HEK293 (cell line): ENCODE measurements at regions not wholly inside any gene's neighbourhood (a gene's known extent, or its start where the extent isn't known, plus 50 kb on each side); places are given as distances from the start of the nearest gene placed in this dataset.

Experiments
- CTCF ChIA-PET: fragments of 350-600 bp; formaldehyde crosslinking; extraction: SDS; loops from one replicate; lab custom pipeline; 2021; ENCODE audit warnings: antibody characterized with exemption; lab: Yijun Ruan, JAX
- POLR2A ChIA-PET: fragments of 300-600 bp; formaldehyde crosslinking; extraction: SDS; loops from one replicate; lab custom pipeline; 2020; ENCODE audit warnings: antibody characterized with exemption, inconsistent platforms; lab: Yijun Ruan, JAX
- H3K27ac ChIP-seq: fragments of 200-500 bp; sonication (Bioruptor generic); 2 replicates; pipeline ENCODE4 v1.5.1; 2014; ENCODE audit warnings: low read depth, low read length, control low read depth, inconsistent platforms; ENCODE audit errors: extremely low read depth
- H3K36me3 ChIP-seq, 2 experiments: fragments of 200-500 bp in 1 of 2; sonication (Bioruptor generic) in 1 of 2; 1 replicate in 1 of 2; 2 replicates in 1 of 2; pipeline ENCODE4 v1.5.1; 2014 to 2017; ENCODE audit warnings: inconsistent platforms in 2 of 2, low read length in 2 of 2; ENCODE audit not compliant: control insufficient read depth in 2 of 2, insufficient read depth in 1 of 2
- H3K4me1 ChIP-seq: fragments of 200-500 bp; sonication (Bioruptor generic); 2 replicates; pipeline ENCODE4 v1.5.1; 2014; ENCODE audit warnings: mild to moderate bottlenecking, low read length, inconsistent platforms; ENCODE audit not compliant: control insufficient read depth, insufficient read depth
- H3K4me3 ChIP-seq: 2 replicates; pipeline ENCODE4 v1.5.1; 2011; ENCODE audit warnings: low read depth, mild to moderate bottlenecking, control low read depth, low read length, moderate library complexity
- H3K9me3 ChIP-seq: fragments of 200-500 bp; sonication (Bioruptor generic); 2 replicates; pipeline ENCODE4 v1.5.1; 2014; ENCODE audit warnings: low read depth, low read length, inconsistent platforms; ENCODE audit not compliant: control insufficient read depth, insufficient read depth
- GFI1B ChIP-seq: fragments of 450-650 bp; formaldehyde crosslinking; IDR thresholded peaks from 2 replicates; pipeline ENCODE4 v1.5.1; 2016; ENCODE audit warnings: missing biosample characterization, missing genetic modification characterization
- GLIS2 ChIP-seq: fragments of 450-650 bp; formaldehyde crosslinking; IDR thresholded peaks from 2 replicates; pipeline ENCODE4 v1.5.1; 2016; ENCODE audit warnings: missing biosample characterization, missing genetic modification characterization
- KLF8 ChIP-seq: fragments of 450-650 bp; formaldehyde crosslinking; IDR thresholded peaks from 2 replicates; pipeline ENCODE4 v1.5.1; 2016; ENCODE audit warnings: missing biosample characterization, missing genetic modification characterization
- MYNN ChIP-seq: fragments of 450-650 bp; formaldehyde crosslinking; IDR thresholded peaks from 2 replicates; pipeline ENCODE4 v1.5.1; 2016; ENCODE audit warnings: missing biosample characterization, missing genetic modification characterization, borderline replicate concordance
- SALL2 ChIP-seq: fragments of 450-650 bp; formaldehyde crosslinking; IDR thresholded peaks from 2 replicates; pipeline ENCODE4 v1.5.0; 2017; ENCODE audit warnings: missing biosample characterization, mild to moderate bottlenecking, missing genetic modification characterization, borderline replicate concordance
- SCRT2 ChIP-seq: fragments of 450-650 bp; formaldehyde crosslinking; IDR thresholded peaks from 2 replicates; pipeline ENCODE4 v1.5.1; 2016; ENCODE audit warnings: missing biosample characterization, missing genetic modification characterization
- YY1 ChIP-seq: fragments of 450-650 bp; formaldehyde crosslinking; IDR thresholded peaks from 2 replicates; pipeline ENCODE4 v1.5.1; 2018; ENCODE audit warnings: missing biosample characterization, missing genetic modification characterization
- ZNF121 ChIP-seq: fragments of 450-650 bp; formaldehyde crosslinking; IDR thresholded peaks from 2 replicates; pipeline ENCODE4 v1.5.1; 2016; ENCODE audit warnings: missing biosample characterization, missing genetic modification characterization
- ZNF169 ChIP-seq: fragments of 450-650 bp; formaldehyde crosslinking; IDR thresholded peaks from 2 replicates; pipeline ENCODE4 v1.5.1; 2016; ENCODE audit warnings: missing biosample characterization, missing genetic modification characterization
- ZNF341 ChIP-seq: fragments of 450-650 bp; formaldehyde crosslinking; IDR thresholded peaks from 2 replicates; pipeline ENCODE4; 2016; ENCODE audit warnings: low read depth, missing biosample characterization, missing genetic modification characterization
- ZNF488 ChIP-seq: fragments of 450-650 bp; formaldehyde crosslinking; IDR thresholded peaks from 2 replicates; pipeline ENCODE4 v1.5.1; 2016; ENCODE audit warnings: missing biosample characterization, missing genetic modification characterization
- ZNF548 ChIP-seq: fragments of 450-650 bp; formaldehyde crosslinking; IDR thresholded peaks from 2 replicates; pipeline ENCODE4 v1.5.1; 2016; ENCODE audit warnings: missing biosample characterization, missing genetic modification characterization
- ZNF600 ChIP-seq: fragments of 450-650 bp; formaldehyde crosslinking; IDR thresholded peaks from 2 replicates; pipeline ENCODE4 v1.5.1; 2016; ENCODE audit warnings: missing biosample characterization, missing genetic modification characterization
- ZNF654 ChIP-seq: fragments of 450-650 bp; formaldehyde crosslinking; IDR thresholded peaks from 2 replicates; pipeline ENCODE4 v1.5.1; 2016; ENCODE audit warnings: low read depth, missing biosample characterization, missing genetic modification characterization
- ZNF704 ChIP-seq: fragments of 450-650 bp; formaldehyde crosslinking; IDR thresholded peaks from 2 replicates; pipeline ENCODE4 v1.5.1; 2016; ENCODE audit warnings: missing biosample characterization, missing genetic modification characterization
- ZNF776 ChIP-seq: fragments of 450-650 bp; formaldehyde crosslinking; IDR thresholded peaks from 2 replicates; pipeline ENCODE4 v1.5.0; 2017; ENCODE audit warnings: missing biosample characterization, missing genetic modification characterization, borderline replicate concordance
- ZNF792 ChIP-seq: fragments of 450-650 bp; formaldehyde crosslinking; IDR thresholded peaks from 2 replicates; pipeline ENCODE4 v1.5.1; 2016; ENCODE audit warnings: missing biosample characterization, missing genetic modification characterization
- ZNF843 ChIP-seq: fragments of 450-650 bp; formaldehyde crosslinking; IDR thresholded peaks from 2 replicates; pipeline ENCODE4 v1.5.1; 2016; ENCODE audit warnings: missing biosample characterization, missing genetic modification characterization
- TF ChIP-seq, protein P1 (sequence below): fragments of 450-650 bp; formaldehyde crosslinking; IDR thresholded peaks from 2 replicates; pipeline ENCODE4 v1.5.1; 2016; ENCODE audit warnings: missing biosample characterization, missing genetic modification characterization
- TF ChIP-seq, protein P2 (sequence below): fragments of 450-650 bp; formaldehyde crosslinking; IDR thresholded peaks from 2 replicates; pipeline ENCODE4 v1.5.1; 2016; ENCODE audit warnings: missing biosample characterization, missing genetic modification characterization
- TF ChIP-seq, protein P3 (sequence below): fragments of 450-650 bp; formaldehyde crosslinking; IDR thresholded peaks from 2 replicates; pipeline ENCODE4 v1.5.1; 2016; ENCODE audit warnings: missing biosample characterization, missing genetic modification characterization, low read depth
- TF ChIP-seq, protein P4 (sequence below): fragments of 450-650 bp; formaldehyde crosslinking; IDR thresholded peaks from 2 replicates; pipeline ENCODE4 v1.5.1; 2016; ENCODE audit warnings: missing biosample characterization, missing genetic modification characterization

GRCh38 chr3:178900029-178900646, 171.5 kb downstream of the ZMAT3 start (continued):
- TF ChIP-seq ZNF121 (tag by site-specific recombination) (no peak), ZNF548 (tag by site-specific recombination) (no peak), SALL2 (tag by site-specific recombination) (no peak)

DNA sequence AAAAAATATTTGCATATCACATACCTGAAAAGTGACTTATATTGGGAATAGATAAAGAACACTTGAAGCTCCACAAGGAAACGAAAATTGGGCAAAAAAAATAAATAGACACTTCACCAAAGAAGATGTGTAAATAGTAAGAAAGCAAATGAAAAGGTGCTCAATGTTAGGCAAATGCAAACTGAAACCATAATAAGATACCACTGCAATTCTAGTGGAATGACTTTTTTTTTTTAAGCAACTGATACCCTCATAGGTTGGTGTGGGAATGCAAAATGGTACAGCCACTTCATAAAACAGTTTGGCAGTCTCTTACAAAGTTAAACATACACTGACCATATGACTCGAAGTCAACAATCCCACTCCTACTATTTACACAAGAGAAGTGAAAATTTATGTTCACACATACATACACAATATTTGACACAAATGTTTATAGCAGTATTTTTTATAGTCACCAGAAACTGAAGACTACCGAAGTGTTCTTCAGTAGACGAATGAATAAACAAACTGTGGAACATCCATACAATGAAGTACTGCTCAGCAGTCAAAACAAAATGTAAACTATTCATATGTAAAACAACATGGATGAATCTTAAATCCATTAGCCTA, 176.3 kb downstream of the ZMAT3 start:
- Histone ChIP-seq H3K36me3 (no peaks in the 10 kb centered on the region), H3K4me1 (no peaks in the 10 kb centered on the region), H3K9me3 (no peaks in the 10 kb centered on the region), H3K4me3 (no peak overlapping the region), H3K27ac (no peak overlapping the region)
- TF ChIP-seq ZNF169 (tag by site-specific recombination) (no peak), ZNF776 (tag by site-specific recombination) (no peak), ZNF704 (tag by site-specific recombination) (no peak), YY1 (tag by site-specific recombination) (no peak), MYNN (tag by site-specific recombination) (no peak), GFI1B (tag by site-specific recombination) (no peak), GLIS2 (tag by site-specific recombination) (no peak), SCRT2 (tag by site-specific recombination) (no peak), ZNF600 (tag by site-specific recombination) (no peak), ZNF843 (tag by site-specific recombination) (no peak), ZNF488 (tag by site-specific recombination) (no peak), ZNF792 (no peak), ZNF341 (tag by site-specific recombination) (no peak), KLF8 (no peak), ZNF654 (no peak)
- TF ChIP-seq, protein P1, sequence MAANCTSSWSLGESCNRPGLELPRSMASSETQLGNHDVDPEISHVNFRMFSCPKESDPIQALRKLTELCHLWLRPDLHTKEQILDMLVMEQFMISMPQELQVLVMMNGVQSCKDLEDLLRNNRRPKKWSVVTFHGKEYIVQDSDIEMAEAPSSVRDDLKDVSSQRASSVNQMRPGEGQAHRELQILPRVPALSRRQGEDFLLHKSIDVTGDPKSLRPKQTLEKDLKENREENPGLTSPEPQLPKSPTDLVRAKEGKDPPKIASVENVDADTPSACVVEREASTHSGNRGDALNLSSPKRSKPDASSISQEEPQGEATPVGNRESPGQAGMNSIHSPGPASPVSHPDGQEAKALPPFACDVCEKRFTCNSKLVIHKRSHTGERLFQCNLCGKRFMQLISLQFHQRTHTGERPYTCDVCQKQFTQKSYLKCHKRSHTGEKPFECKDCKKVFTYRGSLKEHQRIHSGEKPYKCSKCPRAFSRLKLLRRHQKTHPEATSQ (tag by site-specific recombination), result no peak
- TF ChIP-seq, protein P2, sequence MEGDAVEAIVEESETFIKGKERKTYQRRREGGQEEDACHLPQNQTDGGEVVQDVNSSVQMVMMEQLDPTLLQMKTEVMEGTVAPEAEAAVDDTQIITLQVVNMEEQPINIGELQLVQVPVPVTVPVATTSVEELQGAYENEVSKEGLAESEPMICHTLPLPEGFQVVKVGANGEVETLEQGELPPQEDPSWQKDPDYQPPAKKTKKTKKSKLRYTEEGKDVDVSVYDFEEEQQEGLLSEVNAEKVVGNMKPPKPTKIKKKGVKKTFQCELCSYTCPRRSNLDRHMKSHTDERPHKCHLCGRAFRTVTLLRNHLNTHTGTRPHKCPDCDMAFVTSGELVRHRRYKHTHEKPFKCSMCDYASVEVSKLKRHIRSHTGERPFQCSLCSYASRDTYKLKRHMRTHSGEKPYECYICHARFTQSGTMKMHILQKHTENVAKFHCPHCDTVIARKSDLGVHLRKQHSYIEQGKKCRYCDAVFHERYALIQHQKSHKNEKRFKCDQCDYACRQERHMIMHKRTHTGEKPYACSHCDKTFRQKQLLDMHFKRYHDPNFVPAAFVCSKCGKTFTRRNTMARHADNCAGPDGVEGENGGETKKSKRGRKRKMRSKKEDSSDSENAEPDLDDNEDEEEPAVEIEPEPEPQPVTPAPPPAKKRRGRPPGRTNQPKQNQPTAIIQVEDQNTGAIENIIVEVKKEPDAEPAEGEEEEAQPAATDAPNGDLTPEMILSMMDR (tag by site-specific recombination), result no peak
- TF ChIP-seq, protein P3, sequence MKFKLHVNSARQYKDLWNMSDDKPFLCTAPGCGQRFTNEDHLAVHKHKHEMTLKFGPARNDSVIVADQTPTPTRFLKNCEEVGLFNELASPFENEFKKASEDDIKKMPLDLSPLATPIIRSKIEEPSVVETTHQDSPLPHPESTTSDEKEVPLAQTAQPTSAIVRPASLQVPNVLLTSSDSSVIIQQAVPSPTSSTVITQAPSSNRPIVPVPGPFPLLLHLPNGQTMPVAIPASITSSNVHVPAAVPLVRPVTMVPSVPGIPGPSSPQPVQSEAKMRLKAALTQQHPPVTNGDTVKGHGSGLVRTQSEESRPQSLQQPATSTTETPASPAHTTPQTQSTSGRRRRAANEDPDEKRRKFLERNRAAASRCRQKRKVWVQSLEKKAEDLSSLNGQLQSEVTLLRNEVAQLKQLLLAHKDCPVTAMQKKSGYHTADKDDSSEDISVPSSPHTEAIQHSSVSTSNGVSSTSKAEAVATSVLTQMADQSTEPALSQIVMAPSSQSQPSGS, result no peak
- TF ChIP-seq, protein P4, sequence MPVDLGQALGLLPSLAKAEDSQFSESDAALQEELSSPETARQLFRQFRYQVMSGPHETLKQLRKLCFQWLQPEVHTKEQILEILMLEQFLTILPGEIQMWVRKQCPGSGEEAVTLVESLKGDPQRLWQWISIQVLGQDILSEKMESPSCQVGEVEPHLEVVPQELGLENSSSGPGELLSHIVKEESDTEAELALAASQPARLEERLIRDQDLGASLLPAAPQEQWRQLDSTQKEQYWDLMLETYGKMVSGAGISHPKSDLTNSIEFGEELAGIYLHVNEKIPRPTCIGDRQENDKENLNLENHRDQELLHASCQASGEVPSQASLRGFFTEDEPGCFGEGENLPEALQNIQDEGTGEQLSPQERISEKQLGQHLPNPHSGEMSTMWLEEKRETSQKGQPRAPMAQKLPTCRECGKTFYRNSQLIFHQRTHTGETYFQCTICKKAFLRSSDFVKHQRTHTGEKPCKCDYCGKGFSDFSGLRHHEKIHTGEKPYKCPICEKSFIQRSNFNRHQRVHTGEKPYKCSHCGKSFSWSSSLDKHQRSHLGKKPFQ (tag by site-specific recombination), result no peak
- POLR2A ChIA-PET, result interaction anchor here (0.7 kb wide), 1 partner anchor 77 kb away, joined by 3 read pairs; no protein-coding TSS in a partner anchor
- CTCF ChIA-PET, result interaction anchor here (0.7 kb wide), 1 partner anchor 16 kb away, joined by 3 read pairs; no protein-coding TSS in a partner anchor
